Bronchial epithelial cell (primary cell): ENCODE measurements at regions not wholly inside any gene's neighbourhood (a gene's known extent, or its start where the extent isn't known, plus 50 kb on each side); places are given as distances from the start of the nearest gene placed in this dataset.

ENCODE experiments used
- DNase-seq: peaks from one replicate; pipeline ENCODE4 v3.0.0-alpha.2; 2010; ENCODE audit warnings: low read depth
- FAIRE-seq: peaks from 2 replicates; lab custom pipeline; 2011; peaks lifted over from hg19 to GRCh38; lab: Jason Lieb, UNC
- H3K27me3 ChIP-seq: 2 replicates; pipeline ENCODE4 v1.5.1; 2011; ENCODE audit warnings: low read length; ENCODE audit not compliant: control insufficient read depth, insufficient read depth
- H3K36me3 ChIP-seq: 2 replicates; pipeline ENCODE4 v1.5.1; 2011; ENCODE audit warnings: low read length; ENCODE audit not compliant: control insufficient read depth, insufficient read depth
- H3K4me3 ChIP-seq: 2 replicates; pipeline ENCODE4 v1.5.1; 2011; ENCODE audit warnings: mild to moderate bottlenecking, low read depth, low read length, control low read depth
- TF ChIP-seq, protein P1 (sequence below): IDR thresholded peaks from 2 replicates; pipeline ENCODE4 v1.5.1; 2011; ENCODE audit warnings: mild to moderate bottlenecking, moderate library complexity, low read length, control low read depth, inconsistent platforms; ENCODE audit not compliant: insufficient read depth, severe bottlenecking

- Histone ChIP-seq H3K4me3 (no peak overlapping the region), H3K27me3 (no peaks in the 10 kb centered on the region), H3K36me3 (no peaks in the 10 kb centered on the region)
- TF ChIP-seq, protein P1, sequence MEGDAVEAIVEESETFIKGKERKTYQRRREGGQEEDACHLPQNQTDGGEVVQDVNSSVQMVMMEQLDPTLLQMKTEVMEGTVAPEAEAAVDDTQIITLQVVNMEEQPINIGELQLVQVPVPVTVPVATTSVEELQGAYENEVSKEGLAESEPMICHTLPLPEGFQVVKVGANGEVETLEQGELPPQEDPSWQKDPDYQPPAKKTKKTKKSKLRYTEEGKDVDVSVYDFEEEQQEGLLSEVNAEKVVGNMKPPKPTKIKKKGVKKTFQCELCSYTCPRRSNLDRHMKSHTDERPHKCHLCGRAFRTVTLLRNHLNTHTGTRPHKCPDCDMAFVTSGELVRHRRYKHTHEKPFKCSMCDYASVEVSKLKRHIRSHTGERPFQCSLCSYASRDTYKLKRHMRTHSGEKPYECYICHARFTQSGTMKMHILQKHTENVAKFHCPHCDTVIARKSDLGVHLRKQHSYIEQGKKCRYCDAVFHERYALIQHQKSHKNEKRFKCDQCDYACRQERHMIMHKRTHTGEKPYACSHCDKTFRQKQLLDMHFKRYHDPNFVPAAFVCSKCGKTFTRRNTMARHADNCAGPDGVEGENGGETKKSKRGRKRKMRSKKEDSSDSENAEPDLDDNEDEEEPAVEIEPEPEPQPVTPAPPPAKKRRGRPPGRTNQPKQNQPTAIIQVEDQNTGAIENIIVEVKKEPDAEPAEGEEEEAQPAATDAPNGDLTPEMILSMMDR: no peak
- DNase-seq (no peak), FAIRE-seq (no peak)
Measured at GRCh38 chr5:7179364-7179763, 216.6 kb upstream of the ADCY2 start.

DNA sequence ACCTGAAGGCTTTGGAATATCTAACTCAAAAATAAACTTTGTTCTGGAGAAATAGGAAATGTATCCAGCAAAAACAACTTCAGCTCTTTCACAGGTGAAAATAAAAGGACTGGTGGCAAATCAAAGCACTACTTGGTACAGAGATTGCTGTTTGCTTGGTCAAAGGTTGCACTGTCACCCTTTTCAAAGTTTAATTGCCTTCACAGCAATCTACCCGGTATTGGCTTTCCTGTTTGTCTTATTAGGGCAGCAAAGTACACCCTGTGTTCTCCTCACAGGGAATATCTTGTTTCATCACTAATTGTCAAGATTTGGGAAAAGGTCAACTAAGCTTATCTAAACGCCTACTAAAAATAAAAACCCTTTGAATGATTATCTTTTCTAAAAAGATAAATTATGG, 214.1 kb upstream of the ADCY2 start:
- no peaks in the 10 kb centered on the region for H3K36me3 ChIP-seq
- TF ChIP-seq, protein P1: no peak
- no peak overlapping the region for H3K4me3 ChIP-seq
- FAIRE-seq: no peak
- no peaks in the 10 kb centered on the region for H3K27me3 ChIP-seq
- no peak for DNase-seq

DNA sequence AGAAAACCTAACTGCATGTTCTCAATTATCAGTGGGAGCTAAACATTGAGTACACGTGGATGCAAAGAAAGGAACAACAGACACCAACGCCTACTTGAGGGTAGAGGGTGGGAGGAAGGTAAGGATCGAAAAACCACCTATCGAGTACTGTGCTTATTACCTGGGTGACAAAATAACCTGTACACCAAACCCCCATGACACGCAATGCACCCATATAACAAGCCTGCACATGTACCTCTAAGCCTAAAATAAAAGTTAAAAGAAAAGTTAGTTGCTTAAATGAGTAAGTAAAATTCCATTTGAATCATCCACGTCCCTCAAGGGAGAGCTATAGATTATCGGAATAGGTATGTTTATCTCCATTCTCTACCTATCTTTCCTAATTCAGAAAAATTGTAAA, 210.2 kb upstream of the ADCY2 start:
- H3K4me3 ChIP-seq: no peak overlapping the region
- DNase-seq (peak; percentile 69), FAIRE-seq (peak; percentile 55)
- H3K27me3 ChIP-seq: no peaks in the 10 kb centered on the region
- no peaks in the 10 kb centered on the region for H3K36me3 ChIP-seq
- TF ChIP-seq, protein P1: no peak

GRCh38 chr5:7186818-7187217, 209.1 kb upstream of the ADCY2 start:
- TF ChIP-seq, protein P1: no peak
- FAIRE-seq: no peak

DNA sequence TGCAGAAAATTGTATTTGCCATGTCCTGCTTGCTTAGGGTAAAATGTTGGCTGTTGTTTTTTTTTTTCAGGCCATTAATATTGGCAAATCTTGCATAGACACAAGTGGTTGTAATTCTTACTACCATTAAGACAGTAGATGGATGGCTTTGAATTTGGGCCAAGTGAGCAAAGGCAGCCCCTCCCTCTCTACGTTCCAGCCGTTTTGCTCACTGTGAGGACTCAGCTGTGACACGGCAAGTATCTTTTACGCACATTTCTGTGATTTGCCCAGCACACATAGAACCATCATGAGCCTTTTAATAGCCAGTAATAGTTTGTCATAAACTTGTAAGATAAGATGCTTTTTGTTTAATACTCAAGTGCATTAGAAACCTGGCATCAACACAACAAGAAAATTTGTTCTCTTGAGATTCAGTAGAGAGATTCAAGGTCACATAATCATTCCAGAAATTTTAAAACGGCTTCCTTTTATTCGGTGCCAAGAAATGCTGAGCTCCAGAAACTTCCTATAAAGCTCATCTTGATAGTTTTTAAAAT, 205.2 kb upstream of the ADCY2 start:
- H3K36me3 ChIP-seq: no peaks in the 10 kb centered on the region
- FAIRE-seq (no peak), DNase-seq (peak; percentile 73)
- TF ChIP-seq, protein P1: no peak
- H3K4me3 ChIP-seq: no peak overlapping the region
- no peaks in the 10 kb centered on the region for H3K27me3 ChIP-seq

More at GRCh38 chr5:7186818-7187217, 209.1 kb upstream of the ADCY2 start:
- Histone ChIP-seq H3K27me3 (no peaks in the 10 kb centered on the region), H3K4me3 (no peak overlapping the region), H3K36me3 (no peaks in the 10 kb centered on the region)
- DNase-seq: peak; percentile 64

GRCh38 chr5:7192016-7192415, 203.9 kb upstream of the ADCY2 start:
- no peak for FAIRE-seq
- TF ChIP-seq, protein P1: no peak
- H3K27me3 ChIP-seq: no peaks in the 10 kb centered on the region
- no peaks in the 10 kb centered on the region for H3K36me3 ChIP-seq
- no peak for DNase-seq
- H3K4me3 ChIP-seq: no peak overlapping the region
